SK-N-SH treated with all-trans-retinoic acid at 6 μM for 48 hours (cell line): ENCODE measurements at regions not wholly inside any gene's neighbourhood (a gene's known extent, or its start where the extent isn't known, plus 50 kb on each side); places are given as distances from the start of the nearest gene placed in this dataset.
A peak's percentile ranks its signal among the peaks of the same experiment; 100 is the strongest.

ENCODE experiments used
- ATAC-seq: fragments of 200-7000 bp; cut with Tn5 transposase; 3 replicates; pipeline ENCODE4 v1.9.1; 2020; ENCODE audit warnings: mild to moderate bottlenecking, moderate library complexity
- ARNTL ChIP-seq: fragments of 450-650 bp; formaldehyde crosslinking; IDR thresholded peaks from 2 replicates; pipeline ENCODE4 v1.5.0; 2020; ENCODE audit warnings: low read depth, mild to moderate bottlenecking, moderate library complexity, borderline replicate concordance
- BACH2 ChIP-seq: fragments of 250-450 bp; sonication (Bioruptor Pico); IDR thresholded peaks from 2 replicates; pipeline ENCODE4 v1.9.0; 2021; ENCODE audit warnings: mild to moderate bottlenecking, borderline replicate concordance
- CSDC2 ChIP-seq: fragments of 250-450 bp; sonication (Bioruptor Pico); IDR thresholded peaks from 2 replicates; pipeline ENCODE4 v1.5.0; 2020; ENCODE audit warnings: mild to moderate bottlenecking, moderate library complexity
- ESRRG ChIP-seq: fragments of 250-450 bp; sonication (Bioruptor Pico); IDR thresholded peaks from 2 replicates; pipeline ENCODE4 v1.6.1; 2021; ENCODE audit warnings: mild to moderate bottlenecking
- GLIS3 ChIP-seq: fragments of 250-450 bp; sonication (Bioruptor Pico); IDR thresholded peaks from 2 replicates; pipeline ENCODE4 v1.5.0; 2020; ENCODE audit warnings: mild to moderate bottlenecking, moderate library complexity
- ISL1 ChIP-seq: fragments of 250-450 bp; sonication (Bioruptor Pico); IDR thresholded peaks from 2 replicates; pipeline ENCODE4 v2.1.2; 2022; ENCODE audit warnings: mild to moderate bottlenecking, moderate library complexity
- OSR1 ChIP-seq: fragments of 250-450 bp; sonication (Bioruptor Pico); IDR thresholded peaks from 2 replicates; pipeline ENCODE4 v1.8.0; 2022; ENCODE audit warnings: moderate library complexity, mild to moderate bottlenecking, inconsistent platforms
- PPARA ChIP-seq: fragments of 250-450 bp; sonication (Bioruptor Pico); IDR thresholded peaks from 2 replicates; pipeline ENCODE4 v1.5.0; 2020; ENCODE audit warnings: mild to moderate bottlenecking, borderline replicate concordance
- RARB ChIP-seq: fragments of 250-450 bp; sonication (Bioruptor Pico); IDR thresholded peaks from 2 replicates; pipeline ENCODE4 v1.8.0; 2021; ENCODE audit warnings: mild to moderate bottlenecking, moderate library complexity
- SNAI2 ChIP-seq: fragments of 250-450 bp; sonication (Bioruptor Pico); IDR thresholded peaks from 2 replicates; pipeline ENCODE4 v1.5.0; 2020; ENCODE audit warnings: mild to moderate bottlenecking, moderate library complexity
- TCF4 ChIP-seq: fragments of 250-450 bp; sonication (Bioruptor Pico); IDR thresholded peaks from 2 replicates; pipeline ENCODE4 v1.8.0; 2021; ENCODE audit warnings: mild to moderate bottlenecking, moderate library complexity, borderline replicate concordance
- TOX ChIP-seq: fragments of 250-450 bp; sonication (Bioruptor Pico); IDR thresholded peaks from 2 replicates; pipeline ENCODE4 v1.8.0; 2021; ENCODE audit warnings: mild to moderate bottlenecking, moderate library complexity, borderline replicate concordance
- ZC3H10 ChIP-seq: fragments of 250-450 bp; sonication (Bioruptor Pico); IDR thresholded peaks from 2 replicates; pipeline ENCODE4 v1.5.1; 2021; ENCODE audit warnings: mild to moderate bottlenecking, moderate library complexity
- ZFP3 ChIP-seq: fragments of 250-450 bp; sonication (Bioruptor Pico); IDR thresholded peaks from 2 replicates; pipeline ENCODE4 v1.5.0; 2020; ENCODE audit warnings: mild to moderate bottlenecking, moderate library complexity
- ZFP30 ChIP-seq: fragments of 450-650 bp; formaldehyde crosslinking; IDR thresholded peaks from 2 replicates; pipeline ENCODE4 v1.5.0; 2022; ENCODE audit warnings: mild to moderate bottlenecking, moderate library complexity
- ZNF70 ChIP-seq: fragments of 450-650 bp; formaldehyde crosslinking; IDR thresholded peaks from 2 replicates; pipeline ENCODE4 v1.5.0; 2020; ENCODE audit warnings: mild to moderate bottlenecking, moderate library complexity
- ZNF8 ChIP-seq: fragments of 450-650 bp; formaldehyde crosslinking; IDR thresholded peaks from 2 replicates; pipeline ENCODE4 v1.5.0; 2020; ENCODE audit warnings: mild to moderate bottlenecking, moderate library complexity
- TF ChIP-seq, protein P1 (sequence below): fragments of 250-450 bp; sonication (Bioruptor Pico); IDR thresholded peaks from 2 replicates; pipeline ENCODE4 v1.5.1; 2021; ENCODE audit warnings: mild to moderate bottlenecking, moderate library complexity
- TF ChIP-seq, protein P2 (sequence below): fragments of 250-450 bp; sonication (Bioruptor Pico); IDR thresholded peaks from 2 replicates; pipeline ENCODE4 v1.5.1; 2020; ENCODE audit warnings: low read depth, mild to moderate bottlenecking, moderate library complexity
- TF ChIP-seq, protein P3 (sequence below): fragments of 250-450 bp; sonication (Bioruptor Pico); IDR thresholded peaks from 2 replicates; pipeline ENCODE4 v1.8.0; 2020; ENCODE audit warnings: mild to moderate bottlenecking, moderate library complexity, borderline replicate concordance
- TF ChIP-seq, protein P4 (sequence below): fragments of 250-450 bp; sonication (Bioruptor Pico); IDR thresholded peaks from 2 replicates; pipeline ENCODE4 v1.5.0; 2020; ENCODE audit warnings: mild to moderate bottlenecking, moderate library complexity
- TF ChIP-seq, protein P5 (sequence below): fragments of 250-450 bp; sonication (Bioruptor Pico); IDR thresholded peaks from 2 replicates; pipeline ENCODE4 v1.8.0; 2021; ENCODE audit warnings: low read depth, mild to moderate bottlenecking, moderate library complexity, borderline replicate concordance

DNA sequence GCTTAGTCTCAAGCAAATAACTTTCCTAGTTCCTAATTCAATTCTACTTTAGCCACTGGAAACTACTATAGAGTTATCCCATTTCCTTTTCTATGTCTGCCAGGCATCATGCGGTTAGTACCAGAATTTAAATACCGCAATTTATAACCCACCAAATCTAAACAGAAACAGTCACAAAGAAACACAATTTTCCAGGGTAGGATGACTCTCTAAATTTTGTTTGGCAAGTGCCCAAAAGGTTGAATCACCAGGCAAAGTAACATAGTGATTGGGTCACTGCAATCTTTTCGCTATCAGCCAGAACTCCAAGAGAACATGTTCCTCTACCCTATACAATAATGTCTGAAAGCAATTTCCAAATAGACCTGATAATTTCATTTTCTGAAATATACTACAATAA lies 240.2 kb upstream of the GRIA3 start:
- no peak for TF ChIP-seq OSR1 (CRISPR knock-in tag)
- TF ChIP-seq ZNF8 (CRISPR knock-in tag): peak; percentile 62; the same call in 1 of the 2 replicates
- no peak for ATAC-seq

DNA sequence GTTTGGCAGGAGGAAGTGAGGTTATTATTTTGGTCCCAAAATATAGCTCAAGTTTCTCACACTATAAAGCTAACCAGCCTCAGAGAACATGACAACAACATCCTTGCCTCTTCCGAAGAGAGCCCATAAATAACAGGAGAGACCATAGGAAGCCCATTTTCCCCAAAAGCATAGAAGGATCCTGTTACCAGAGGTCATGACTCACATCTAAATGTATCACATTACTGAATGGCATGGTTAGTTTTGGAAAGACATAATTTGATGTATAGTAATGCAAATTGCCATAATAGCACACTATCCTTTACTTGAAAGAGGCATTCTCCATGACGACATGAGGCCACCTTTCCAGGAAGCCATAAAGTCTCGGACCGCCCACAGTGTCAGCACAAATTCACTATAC lies 238.8 kb upstream of the GRIA3 start:
- no peak for ATAC-seq
- TF ChIP-seq ARNTL (CRISPR knock-in tag) (no peak), TOX (CRISPR knock-in tag) (no peak), CSDC2 (CRISPR knock-in tag) (no peak), SNAI2 (CRISPR knock-in tag) (no peak), ZNF8 (CRISPR knock-in tag) (no peak), ZNF70 (CRISPR knock-in tag) (no peak), OSR1 (CRISPR knock-in tag) (no peak), ESRRG (CRISPR knock-in tag) (no peak), GLIS3 (CRISPR knock-in tag) (no peak), ISL1 (no peak)
- TF ChIP-seq, protein P1, sequence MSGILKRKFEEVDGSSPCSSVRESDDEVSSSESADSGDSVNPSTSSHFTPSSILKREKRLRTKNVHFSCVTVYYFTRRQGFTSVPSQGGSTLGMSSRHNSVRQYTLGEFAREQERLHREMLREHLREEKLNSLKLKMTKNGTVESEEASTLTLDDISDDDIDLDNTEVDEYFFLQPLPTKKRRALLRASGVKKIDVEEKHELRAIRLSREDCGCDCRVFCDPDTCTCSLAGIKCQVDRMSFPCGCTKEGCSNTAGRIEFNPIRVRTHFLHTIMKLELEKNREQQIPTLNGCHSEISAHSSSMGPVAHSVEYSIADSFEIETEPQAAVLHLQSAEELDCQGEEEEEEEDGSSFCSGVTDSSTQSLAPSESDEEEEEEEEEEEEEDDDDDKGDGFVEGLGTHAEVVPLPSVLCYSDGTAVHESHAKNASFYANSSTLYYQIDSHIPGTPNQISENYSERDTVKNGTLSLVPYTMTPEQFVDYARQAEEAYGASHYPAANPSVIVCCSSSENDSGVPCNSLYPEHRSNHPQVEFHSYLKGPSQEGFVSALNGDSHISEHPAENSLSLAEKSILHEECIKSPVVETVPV: no peak
- TF ChIP-seq, protein P2, sequence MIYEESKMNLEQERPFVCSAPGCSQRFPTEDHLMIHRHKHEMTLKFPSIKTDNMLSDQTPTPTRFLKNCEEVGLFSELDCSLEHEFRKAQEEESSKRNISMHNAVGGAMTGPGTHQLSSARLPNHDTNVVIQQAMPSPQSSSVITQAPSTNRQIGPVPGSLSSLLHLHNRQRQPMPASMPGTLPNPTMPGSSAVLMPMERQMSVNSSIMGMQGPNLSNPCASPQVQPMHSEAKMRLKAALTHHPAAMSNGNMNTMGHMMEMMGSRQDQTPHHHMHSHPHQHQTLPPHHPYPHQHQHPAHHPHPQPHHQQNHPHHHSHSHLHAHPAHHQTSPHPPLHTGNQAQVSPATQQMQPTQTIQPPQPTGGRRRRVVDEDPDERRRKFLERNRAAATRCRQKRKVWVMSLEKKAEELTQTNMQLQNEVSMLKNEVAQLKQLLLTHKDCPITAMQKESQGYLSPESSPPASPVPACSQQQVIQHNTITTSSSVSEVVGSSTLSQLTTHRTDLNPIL (CRISPR knock-in tag): no peak
- TF ChIP-seq, all 23 proteins: peak for 0

DNA sequence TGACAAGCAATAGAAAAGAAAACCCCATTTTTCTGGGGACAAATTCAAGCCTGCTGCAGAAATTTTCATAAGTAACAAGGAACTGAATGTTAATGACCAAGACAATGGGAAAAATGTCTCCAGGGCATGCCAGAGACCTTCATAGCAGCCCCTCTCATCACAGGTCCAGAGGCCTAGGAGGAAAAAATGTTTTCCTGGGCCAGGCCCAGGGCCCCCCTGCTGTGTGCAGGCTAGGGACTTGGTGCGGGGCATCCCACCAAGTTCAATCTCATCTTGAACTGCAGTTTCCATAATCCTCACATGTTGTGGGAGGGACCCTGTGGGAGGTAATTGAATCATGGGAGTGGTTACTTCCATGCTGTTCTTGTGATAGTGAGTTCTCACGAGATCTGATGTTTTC lies 211.5 kb upstream of the GRIA3 start:
- no peak for TF ChIP-seq TCF4
- TF ChIP-seq ZNF8 (CRISPR knock-in tag): no peak
- TF ChIP-seq RARB (CRISPR knock-in tag): no peak
- TF ChIP-seq, protein P1: no peak
- TF ChIP-seq CSDC2 (CRISPR knock-in tag): no peak
- TF ChIP-seq ISL1: no peak
- no peak for ATAC-seq

DNA sequence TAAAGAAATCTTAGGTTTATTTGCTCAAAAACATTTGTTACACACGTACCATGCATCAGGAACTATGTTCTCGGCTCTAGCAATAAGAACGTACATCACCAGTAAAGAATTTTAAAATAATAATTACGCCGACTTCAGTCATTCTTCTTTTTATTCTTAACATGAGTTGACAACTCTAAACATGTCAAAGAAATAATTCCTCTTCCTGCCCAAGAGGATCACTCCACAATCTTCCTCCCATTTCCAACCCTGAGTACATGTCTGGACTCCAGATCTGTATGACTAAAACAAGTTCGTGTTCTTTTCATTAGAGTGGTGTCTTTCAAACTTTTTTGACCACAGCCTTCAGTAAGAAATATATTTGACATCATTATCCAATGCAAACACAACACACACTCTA lies 201.6 kb upstream of the GRIA3 start:
- no peak for ATAC-seq
- TF ChIP-seq, protein P2 (CRISPR knock-in tag): no peak
- no peak for TF ChIP-seq ZC3H10 (CRISPR knock-in tag)
- TF ChIP-seq ESRRG (CRISPR knock-in tag): no peak
- TF ChIP-seq, protein P3, sequence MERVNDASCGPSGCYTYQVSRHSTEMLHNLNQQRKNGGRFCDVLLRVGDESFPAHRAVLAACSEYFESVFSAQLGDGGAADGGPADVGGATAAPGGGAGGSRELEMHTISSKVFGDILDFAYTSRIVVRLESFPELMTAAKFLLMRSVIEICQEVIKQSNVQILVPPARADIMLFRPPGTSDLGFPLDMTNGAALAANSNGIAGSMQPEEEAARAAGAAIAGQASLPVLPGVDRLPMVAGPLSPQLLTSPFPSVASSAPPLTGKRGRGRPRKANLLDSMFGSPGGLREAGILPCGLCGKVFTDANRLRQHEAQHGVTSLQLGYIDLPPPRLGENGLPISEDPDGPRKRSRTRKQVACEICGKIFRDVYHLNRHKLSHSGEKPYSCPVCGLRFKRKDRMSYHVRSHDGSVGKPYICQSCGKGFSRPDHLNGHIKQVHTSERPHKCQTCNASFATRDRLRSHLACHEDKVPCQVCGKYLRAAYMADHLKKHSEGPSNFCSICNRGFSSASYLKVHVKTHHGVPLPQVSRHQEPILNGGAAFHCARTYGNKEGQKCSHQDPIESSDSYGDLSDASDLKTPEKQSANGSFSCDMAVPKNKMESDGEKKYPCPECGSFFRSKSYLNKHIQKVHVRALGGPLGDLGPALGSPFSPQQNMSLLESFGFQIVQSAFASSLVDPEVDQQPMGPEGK (CRISPR knock-in tag): no peak
- no peak for TF ChIP-seq GLIS3 (CRISPR knock-in tag)
- no peak for TF ChIP-seq PPARA (CRISPR knock-in tag)
- no peak for TF ChIP-seq BACH2 (CRISPR knock-in tag)
- TF ChIP-seq CSDC2 (CRISPR knock-in tag): no peak
- TF ChIP-seq TOX (CRISPR knock-in tag): no peak
- no peak for TF ChIP-seq SNAI2 (CRISPR knock-in tag)
- no peak for TF ChIP-seq ZFP3 (CRISPR knock-in tag)
- TF ChIP-seq, protein P1: no peak
- TF ChIP-seq, protein P4, sequence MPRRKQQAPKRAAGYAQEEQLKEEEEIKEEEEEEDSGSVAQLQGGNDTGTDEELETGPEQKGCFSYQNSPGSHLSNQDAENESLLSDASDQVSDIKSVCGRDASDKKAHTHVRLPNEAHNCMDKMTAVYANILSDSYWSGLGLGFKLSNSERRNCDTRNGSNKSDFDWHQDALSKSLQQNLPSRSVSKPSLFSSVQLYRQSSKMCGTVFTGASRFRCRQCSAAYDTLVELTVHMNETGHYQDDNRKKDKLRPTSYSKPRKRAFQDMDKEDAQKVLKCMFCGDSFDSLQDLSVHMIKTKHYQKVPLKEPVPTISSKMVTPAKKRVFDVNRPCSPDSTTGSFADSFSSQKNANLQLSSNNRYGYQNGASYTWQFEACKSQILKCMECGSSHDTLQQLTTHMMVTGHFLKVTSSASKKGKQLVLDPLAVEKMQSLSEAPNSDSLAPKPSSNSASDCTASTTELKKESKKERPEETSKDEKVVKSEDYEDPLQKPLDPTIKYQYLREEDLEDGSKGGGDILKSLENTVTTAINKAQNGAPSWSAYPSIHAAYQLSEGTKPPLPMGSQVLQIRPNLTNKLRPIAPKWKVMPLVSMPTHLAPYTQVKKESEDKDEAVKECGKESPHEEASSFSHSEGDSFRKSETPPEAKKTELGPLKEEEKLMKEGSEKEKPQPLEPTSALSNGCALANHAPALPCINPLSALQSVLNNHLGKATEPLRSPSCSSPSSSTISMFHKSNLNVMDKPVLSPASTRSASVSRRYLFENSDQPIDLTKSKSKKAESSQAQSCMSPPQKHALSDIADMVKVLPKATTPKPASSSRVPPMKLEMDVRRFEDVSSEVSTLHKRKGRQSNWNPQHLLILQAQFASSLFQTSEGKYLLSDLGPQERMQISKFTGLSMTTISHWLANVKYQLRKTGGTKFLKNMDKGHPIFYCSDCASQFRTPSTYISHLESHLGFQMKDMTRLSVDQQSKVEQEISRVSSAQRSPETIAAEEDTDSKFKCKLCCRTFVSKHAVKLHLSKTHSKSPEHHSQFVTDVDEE: no peak
- no peak for TF ChIP-seq ARNTL (CRISPR knock-in tag)
- no peak for TF ChIP-seq RARB (CRISPR knock-in tag)
- no peak for TF ChIP-seq ZFP30 (CRISPR knock-in tag)
- no peak for TF ChIP-seq ZNF8 (CRISPR knock-in tag)
- TF ChIP-seq, protein P5, sequence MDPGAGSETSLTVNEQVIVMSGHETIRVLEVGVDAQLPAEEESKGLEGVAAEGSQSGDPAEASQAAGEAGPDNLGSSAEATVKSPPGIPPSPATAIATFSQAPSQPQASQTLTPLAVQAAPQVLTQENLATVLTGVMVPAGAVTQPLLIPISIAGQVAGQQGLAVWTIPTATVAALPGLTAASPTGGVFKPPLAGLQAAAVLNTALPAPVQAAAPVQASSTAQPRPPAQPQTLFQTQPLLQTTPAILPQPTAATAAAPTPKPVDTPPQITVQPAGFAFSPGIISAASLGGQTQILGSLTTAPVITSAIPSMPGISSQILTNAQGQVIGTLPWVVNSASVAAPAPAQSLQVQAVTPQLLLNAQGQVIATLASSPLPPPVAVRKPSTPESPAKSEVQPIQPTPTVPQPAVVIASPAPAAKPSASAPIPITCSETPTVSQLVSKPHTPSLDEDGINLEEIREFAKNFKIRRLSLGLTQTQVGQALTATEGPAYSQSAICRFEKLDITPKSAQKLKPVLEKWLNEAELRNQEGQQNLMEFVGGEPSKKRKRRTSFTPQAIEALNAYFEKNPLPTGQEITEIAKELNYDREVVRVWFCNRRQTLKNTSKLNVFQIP (CRISPR knock-in tag): no peak
- TF ChIP-seq OSR1 (CRISPR knock-in tag): no peak
